ENCODE measurements at regions not wholly inside any gene's neighbourhood (a gene's known extent, or its start where the extent isn't known, plus 50 kb on each side); places are given as distances from the start of the nearest gene placed in this dataset.

- Histone ChIP-seq H3K4me3 (ENCODE audit: low read length) (no peak overlapping the region), H3K36me3 (ENCODE audit: control insufficient read depth, insufficient read depth, low read length) (no peaks in the 10 kb centered on the region), H3K9me3 (ENCODE audit: control insufficient read depth, low read length) (no peaks in the 10 kb centered on the region), H3K27ac (ENCODE audit: low read depth, low read length) (no peak overlapping the region), H3K9ac (ENCODE audit: extremely low read depth, low read length, poor library complexity, severe bottlenecking) (no peak overlapping the region), H3K27me3 (ENCODE audit: control insufficient read depth, insufficient read depth, low read length, poor library complexity, severe bottlenecking) (no peaks in the 10 kb centered on the region), H3K4me1 (ENCODE audit: control insufficient read depth, insufficient read depth, low read length) (no peaks in the 10 kb centered on the region)
- peaks cover 28% of the 10 kb centered on the region for H3K27me3 Mint-ChIP-seq (ENCODE audit: insufficient read depth)
- no peaks in the 10 kb centered on the region for H3K36me3 Mint-ChIP-seq (ENCODE audit: low read depth)
- H3K4me1 Mint-ChIP-seq: peaks cover 18% of the 10 kb centered on the region
- no peak overlapping the region for H3K27ac Mint-ChIP-seq
- H3K9me3 Mint-ChIP-seq: no peaks in the 10 kb centered on the region
- no peak overlapping the region for H3K4me3 Mint-ChIP-seq
- peak; percentile 86 for TF ChIP-seq CTCF (conservative IDR thresholded peaks at IDR 0.05)
- DNase-seq: peak; percentile 89
Observed at GRCh38 chr3:163785693-163786092, 1292.6 kb downstream of the SI start.

GRCh38 chr3:163779396-163780344 is 1298.6 kb downstream of the SI start:
- Histone ChIP-seq H3K9ac (ENCODE audit: extremely low read depth, low read length, poor library complexity, severe bottlenecking) (no peak overlapping the region), H3K9me3 (ENCODE audit: control insufficient read depth, low read length) (no peaks in the 10 kb centered on the region), H3K4me3 (ENCODE audit: low read length) (peak overlapping the region; percentile 43), H3K27me3 (ENCODE audit: control insufficient read depth, insufficient read depth, low read length, poor library complexity, severe bottlenecking) (no peaks in the 10 kb centered on the region), H3K36me3 (ENCODE audit: control insufficient read depth, insufficient read depth, low read length) (no peaks in the 10 kb centered on the region), H3K27ac (ENCODE audit: low read depth, low read length) (no peak overlapping the region), H3K4me1 (ENCODE audit: control insufficient read depth, insufficient read depth, low read length) (no peaks in the 10 kb centered on the region)
- Mint-ChIP-seq H3K36me3 (ENCODE audit: low read depth) (no peaks in the 10 kb centered on the region), H3K4me3 (no peak overlapping the region), H3K9me3 (peaks cover 3% of the 10 kb centered on the region), H3K27ac (peak overlapping the region; percentile 61), H3K27me3 (ENCODE audit: insufficient read depth) (peaks cover 34% of the 10 kb centered on the region), H3K4me1 (peaks cover 15% of the 10 kb centered on the region)
- DNase-seq: peak; percentile 70
- WGBS, 2 experiments (ENCODE audit: insufficient coverage in 1 of 2, insufficient read length in 1 of 2): 67 to 85% methylated on average over 4 to 13 of the region's 13 CpGs
- TF ChIP-seq CTCF (conservative IDR thresholded peaks at IDR 0.05): peak; percentile 91

- no peak overlapping the region for H3K27ac Mint-ChIP-seq
- no peaks in the 10 kb centered on the region for H3K36me3 Mint-ChIP-seq (ENCODE audit: low read depth)
- peaks cover 27% of the 10 kb centered on the region for H3K27me3 Mint-ChIP-seq (ENCODE audit: insufficient read depth)
- Histone ChIP-seq H3K27me3 (ENCODE audit: control insufficient read depth, insufficient read depth, low read length, poor library complexity, severe bottlenecking) (no peaks in the 10 kb centered on the region), H3K27ac (ENCODE audit: low read depth, low read length) (no peak overlapping the region), H3K4me1 (ENCODE audit: control insufficient read depth, insufficient read depth, low read length) (no peaks in the 10 kb centered on the region), H3K9me3 (ENCODE audit: control insufficient read depth, low read length) (no peaks in the 10 kb centered on the region), H3K4me3 (ENCODE audit: low read length) (no peak overlapping the region), H3K9ac (ENCODE audit: extremely low read depth, low read length, poor library complexity, severe bottlenecking) (no peak overlapping the region), H3K36me3 (ENCODE audit: control insufficient read depth, insufficient read depth, low read length) (no peaks in the 10 kb centered on the region)
- H3K4me1 Mint-ChIP-seq: peaks cover 9% of the 10 kb centered on the region
- DNase-seq: no peak
- peaks cover 7% of the 10 kb centered on the region for H3K9me3 Mint-ChIP-seq
- no peak for TF ChIP-seq CTCF (conservative IDR thresholded peaks at IDR 0.05)
- H3K4me3 Mint-ChIP-seq: no peak overlapping the region
Observed at GRCh38 chr3:163776743-163777142, 1301.6 kb downstream of the SI start.
